PC-9 (cell line): ENCODE measurements at regions not wholly inside any gene's neighbourhood (a gene's known extent, or its start where the extent isn't known, plus 50 kb on each side); places are given as distances from the start of the nearest gene placed in this dataset.

Experiments
- EZH2 ChIP-seq: fragments of 200-600 bp; sonication (generic); IDR thresholded peaks from 2 replicates; pipeline ENCODE4 v1.8.0; 2017; ENCODE audit warnings: antibody characterized with exemption, low read depth
- TF ChIP-seq, protein P1 (sequence below): fragments of 200-600 bp; sonication (generic); conservative IDR thresholded peaks from 2 replicates; pipeline ENCODE4 v1.6.1; 2017; ENCODE audit warnings: mixed run types, antibody characterized with exemption, mild to moderate bottlenecking, moderate library complexity

DNA sequence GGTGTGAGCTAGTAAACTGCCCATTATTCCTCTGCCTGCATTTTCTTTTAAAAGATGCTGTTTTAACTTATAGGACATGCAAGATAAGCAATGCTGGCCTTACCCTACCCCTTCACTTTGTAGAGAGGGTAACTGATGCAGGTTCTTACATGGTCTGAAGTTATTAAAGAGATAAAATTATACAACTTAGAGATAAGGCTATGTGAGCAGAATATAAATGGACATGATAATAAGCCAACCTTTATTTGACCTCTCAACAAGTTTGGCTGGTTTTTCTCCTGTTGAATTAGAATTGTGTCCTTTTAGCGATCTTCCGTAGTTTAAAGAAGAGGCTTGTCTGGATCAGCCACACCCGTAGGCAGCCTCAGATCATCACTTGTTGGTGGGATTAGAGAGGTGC, 377.0 kb downstream of the BTBD3 start:
- TF ChIP-seq, protein P1, sequence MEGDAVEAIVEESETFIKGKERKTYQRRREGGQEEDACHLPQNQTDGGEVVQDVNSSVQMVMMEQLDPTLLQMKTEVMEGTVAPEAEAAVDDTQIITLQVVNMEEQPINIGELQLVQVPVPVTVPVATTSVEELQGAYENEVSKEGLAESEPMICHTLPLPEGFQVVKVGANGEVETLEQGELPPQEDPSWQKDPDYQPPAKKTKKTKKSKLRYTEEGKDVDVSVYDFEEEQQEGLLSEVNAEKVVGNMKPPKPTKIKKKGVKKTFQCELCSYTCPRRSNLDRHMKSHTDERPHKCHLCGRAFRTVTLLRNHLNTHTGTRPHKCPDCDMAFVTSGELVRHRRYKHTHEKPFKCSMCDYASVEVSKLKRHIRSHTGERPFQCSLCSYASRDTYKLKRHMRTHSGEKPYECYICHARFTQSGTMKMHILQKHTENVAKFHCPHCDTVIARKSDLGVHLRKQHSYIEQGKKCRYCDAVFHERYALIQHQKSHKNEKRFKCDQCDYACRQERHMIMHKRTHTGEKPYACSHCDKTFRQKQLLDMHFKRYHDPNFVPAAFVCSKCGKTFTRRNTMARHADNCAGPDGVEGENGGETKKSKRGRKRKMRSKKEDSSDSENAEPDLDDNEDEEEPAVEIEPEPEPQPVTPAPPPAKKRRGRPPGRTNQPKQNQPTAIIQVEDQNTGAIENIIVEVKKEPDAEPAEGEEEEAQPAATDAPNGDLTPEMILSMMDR, result no peak
- no peak for TF ChIP-seq EZH2
